ENCODE measurements at regions not wholly inside any gene's neighbourhood (a gene's known extent, or its start where the extent isn't known, plus 50 kb on each side); places are given as distances from the start of the nearest gene placed in this dataset.

GRCh38 chr19:28228854-28229253, 984.1 kb downstream of the UQCRFS1 start:
- Histone ChIP-seq H4K20me1 (ENCODE audit: control insufficient read depth, insufficient read depth, insufficient read length) (no peaks in the 10 kb centered on the region), H4K5ac (ENCODE audit: insufficient read length, low read depth, low read length) (no peak overlapping the region), H2BK120ac (ENCODE audit: low read depth, low read length, poor library complexity, severe bottlenecking) (no peak overlapping the region), H2BK5ac (ENCODE audit: insufficient read length, low read length) (no peak overlapping the region), H3K27me3 (ENCODE audit: insufficient read depth, low read length) (no peaks in the 10 kb centered on the region), H2BK20ac (ENCODE audit: low read depth, low read length, poor library complexity, severe bottlenecking) (no peak overlapping the region), H3K4me1 (ENCODE audit: insufficient read depth, low read length) (no peaks in the 10 kb centered on the region), H2AFZ (ENCODE audit: low read length) (no peak overlapping the region), H3K56ac (ENCODE audit: insufficient read length, low read depth, low read length) (no peak overlapping the region), H3K23me2 (ENCODE audit: insufficient read length, low read depth, low read length, poor library complexity, severe bottlenecking) (no peaks in the 10 kb centered on the region), H3K18ac (ENCODE audit: insufficient read length, low read depth, low read length) (no peak overlapping the region), H3K4me2 (ENCODE audit: insufficient read depth, insufficient read length, low read length) (no peak overlapping the region), H3K27ac (ENCODE audit: insufficient read length, low read depth, low read length) (no peak overlapping the region), H3K23ac (ENCODE audit: insufficient read length, low read depth, low read length) (no peak overlapping the region), H2AK5ac (ENCODE audit: insufficient read length, low read length) (no peak overlapping the region), H4K8ac (replicated peaks; ENCODE audit: insufficient read length, low read depth, low read length) (no peak overlapping the region), H3K14ac (ENCODE audit: insufficient read depth, low read length) (no peak overlapping the region), H3T11ph (ENCODE audit: low read length) (no peak overlapping the region), H3K79me2 (ENCODE audit: insufficient read depth, low read length) (no peaks in the 10 kb centered on the region), H3K79me1 (ENCODE audit: insufficient read depth, low read depth, low read length, poor library complexity, severe bottlenecking) (no peaks in the 10 kb centered on the region), H3K4ac (ENCODE audit: low read depth, low read length) (no peak overlapping the region), H2BK12ac (ENCODE audit: insufficient read length, low read depth, low read length) (no peak overlapping the region), H3K9me3 (ENCODE audit: control insufficient read depth, low read depth, low read length) (no peaks in the 10 kb centered on the region), H2BK15ac (ENCODE audit: low read depth, low read length) (no peak overlapping the region), H4K91ac (ENCODE audit: insufficient read length, low read depth, low read length) (no peak overlapping the region), H3K9ac (ENCODE audit: extremely low read depth, insufficient read length, low read length) (no peak overlapping the region)
- Mint-ChIP-seq H3K36me3 (ENCODE audit: insufficient read depth in 1 of 3, low read depth in 3 of 3) (no peaks in the 10 kb centered on the region), H3K4me3 (no peak overlapping the region), H3K9me3 (no peaks in the 10 kb centered on the region), H3K27ac (no peak overlapping the region), H3K4me1 (peaks cover 0 to 2% of the 10 kb centered on the region in 2 experiments; a peak in 1 of 4 replicates), H3K27me3 (ENCODE audit: low read depth) (no peaks in the 10 kb centered on the region)
- TF ChIP-seq CTCF (conservative IDR thresholded peaks at IDR 0.05): no peak
- no peak for DNase-seq
- WGBS (ENCODE audit: extremely low coverage, insufficient read length, low lambda C conversion rate): no CpG with 5 or more reads among the region's 2 CpGs
